PC-3 (cell line): ENCODE measurements at regions not wholly inside any gene's neighbourhood (a gene's known extent, or its start where the extent isn't known, plus 50 kb on each side); places are given as distances from the start of the nearest gene placed in this dataset.
"Not testable (repeated sequence)": the region's sequence is repeated elsewhere in the genome, so short reads cannot be mapped to it uniquely, and the experiment has no call there.

Source experiments
- CTCF ChIP-seq: fragments of 300-600 bp; sonication (generic); conservative IDR thresholded peaks from 2 replicates; pipeline ENCODE4 v1.5.1; 2017; ENCODE audit warnings: antibody characterized with exemption, low read depth, mild to moderate bottlenecking, low read length
- EZH2 ChIP-seq: fragments of 300-600 bp; sonication (generic); IDR thresholded peaks from one replicate; pipeline ENCODE4 v1.6.1; 2017; ENCODE audit warnings: antibody characterized with exemption, mild to moderate bottlenecking, low read length; ENCODE audit not compliant: unreplicated experiment
- EZH2phosphoT487 ChIP-seq: fragments of 300-600 bp; sonication (generic); IDR thresholded peaks from 2 replicates; pipeline ENCODE4 v1.6.1; 2018; ENCODE audit warnings: mild to moderate bottlenecking, antibody characterized with exemption, low read length, borderline replicate concordance

- not testable (repeated sequence) for TF ChIP-seq CTCF, EZH2, EZH2phosphoT487
Measured at GRCh38 chr21:10326146-10326545, 195.2 kb upstream of the TPTE start.
